ENCODE measurements at regions not wholly inside any gene's neighbourhood (a gene's known extent, or its start where the extent isn't known, plus 50 kb on each side); places are given as distances from the start of the nearest gene placed in this dataset.
"Not testable (repeated sequence)": the region's sequence is repeated elsewhere in the genome, so short reads cannot be mapped to it uniquely, and the experiment has no call there.

- TF ChIP-seq POLR2AphosphoS5, POLR2A, TAF1, POU2F2 (IDR thresholded peaks at IDR 0.05; ENCODE audit: low read depth, low read length): not testable (repeated sequence)
Observed at GRCh38 chrX:3830020-3830419, 116.6 kb upstream of the PRKX start.

Data from GM12891 (cell line).